ENCODE measurements at regions not wholly inside any gene's neighbourhood (a gene's known extent, or its start where the extent isn't known, plus 50 kb on each side); places are given as distances from the start of the nearest gene placed in this dataset.

GRCh38 chr5:86404256-86404655, 213.5 kb upstream of the COX7C start:
- WGBS, 2 donors, result 56 to 57% methylated on average over 1 of the region's 1 CpG
- no peak overlapping the region for H3K4me3 ChIP-seq (ENCODE audit: low read depth, poor library complexity, severe bottlenecking)

DNA sequence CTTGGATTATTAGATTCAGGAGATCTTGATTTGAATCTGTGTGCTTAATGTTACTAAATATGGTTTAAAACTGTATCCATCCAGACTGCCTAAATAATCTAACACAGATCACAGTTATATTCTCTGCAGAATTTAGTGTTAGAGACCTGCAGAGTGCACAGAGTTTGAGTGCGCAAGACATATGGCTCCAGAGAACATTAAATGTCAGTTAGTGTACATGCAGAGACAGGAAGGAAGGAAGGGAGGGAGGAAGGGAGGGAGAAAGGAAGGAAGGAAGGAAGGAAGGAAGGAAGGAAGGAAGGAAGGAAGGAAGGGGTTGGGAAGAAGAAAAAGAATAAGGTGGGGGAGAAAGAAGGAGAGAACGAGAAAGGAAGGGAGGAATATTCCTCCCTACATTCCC, 210.0 kb upstream of the COX7C start:
- intact Hi-C loops (cut with DNase I; ENCODE audit: low total_unique reads), result no loop called here
- 71 to 88% methylated on average over 2 of the region's 2 CpGs for WGBS, 2 donors
- no peak for DNase-seq (ENCODE audit: low spot score in 2 of 2)

More at GRCh38 chr5:86404256-86404655, 213.5 kb upstream of the COX7C start:
- intact Hi-C loops (cut with DNase I; ENCODE audit: low total_unique reads), result no loop called here
- no peak for DNase-seq (ENCODE audit: low spot score in 2 of 2)
- TF ChIP-seq POLR2A (IDR thresholded peaks at IDR 0.05) (no peak), CTCF (IDR thresholded peaks at IDR 0.05) (no peak)

DNA sequence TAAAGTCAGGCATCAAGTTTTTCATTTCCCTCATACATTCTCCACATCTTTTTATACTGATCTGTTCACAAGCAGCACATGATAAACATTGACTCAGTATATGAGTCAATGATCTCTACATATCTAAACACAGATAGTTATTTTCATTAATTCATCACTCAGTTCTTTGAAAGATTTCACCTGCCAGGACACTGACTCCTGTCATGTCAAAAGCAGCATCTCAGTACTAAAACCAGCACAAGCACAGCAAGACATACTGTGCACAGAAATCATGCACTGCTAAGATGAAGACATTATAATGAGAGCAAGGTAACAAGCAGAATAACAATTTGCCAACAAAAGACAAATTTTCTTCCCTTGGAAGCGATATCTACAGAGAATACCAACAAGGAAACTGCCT, 206.1 kb upstream of the COX7C start:
- 89 to 97% methylated on average over 1 of the region's 1 CpG for WGBS, 2 donors
- intact Hi-C loops (cut with DNase I; ENCODE audit: low total_unique reads), result no loop called here
- TF ChIP-seq CTCF (IDR thresholded peaks at IDR 0.05) (no peak), POLR2A (IDR thresholded peaks at IDR 0.05) (no peak)
- no peak overlapping the region for H3K4me3 ChIP-seq (ENCODE audit: low read depth, poor library complexity, severe bottlenecking)
- no peak for DNase-seq (ENCODE audit: low spot score in 2 of 2)

More for the DNA sequence above, 210.0 kb upstream of the COX7C start:
- TF ChIP-seq CTCF (IDR thresholded peaks at IDR 0.05), result no peak
- TF ChIP-seq POLR2A (IDR thresholded peaks at IDR 0.05), result no peak
- no peak overlapping the region for H3K4me3 ChIP-seq (ENCODE audit: low read depth, poor library complexity, severe bottlenecking)

DNA sequence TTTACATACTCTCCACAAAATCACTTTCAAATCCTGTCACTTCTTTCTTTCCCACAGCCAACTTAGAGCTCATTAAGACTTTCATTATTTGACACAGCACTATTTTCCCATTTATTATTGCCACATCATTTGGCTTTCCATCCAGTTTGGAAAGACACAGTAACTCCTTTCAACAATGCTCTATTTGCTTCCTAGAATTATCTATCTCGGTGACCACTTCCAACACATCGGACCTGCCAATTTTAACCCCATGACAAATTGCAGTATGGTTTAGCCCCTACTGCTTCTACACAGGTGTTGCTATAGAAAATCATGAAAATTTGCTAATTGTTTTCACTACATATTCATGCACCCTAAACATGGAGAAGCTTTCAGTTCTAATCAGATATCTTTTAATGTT, 190.6 kb upstream of the COX7C start:
- intact Hi-C loops (cut with DNase I; ENCODE audit: low total_unique reads), result no loop called here
- WGBS, 2 donors, result 87 to 90% methylated on average over 2 of the region's 2 CpGs
- DNase-seq (ENCODE audit: low spot score in 2 of 2), result no peak
- no peak for TF ChIP-seq CTCF (IDR thresholded peaks at IDR 0.05)
- TF ChIP-seq POLR2A (IDR thresholded peaks at IDR 0.05), result no peak
- H3K4me3 ChIP-seq (ENCODE audit: low read depth, poor library complexity, severe bottlenecking), result no peak overlapping the region

DNA sequence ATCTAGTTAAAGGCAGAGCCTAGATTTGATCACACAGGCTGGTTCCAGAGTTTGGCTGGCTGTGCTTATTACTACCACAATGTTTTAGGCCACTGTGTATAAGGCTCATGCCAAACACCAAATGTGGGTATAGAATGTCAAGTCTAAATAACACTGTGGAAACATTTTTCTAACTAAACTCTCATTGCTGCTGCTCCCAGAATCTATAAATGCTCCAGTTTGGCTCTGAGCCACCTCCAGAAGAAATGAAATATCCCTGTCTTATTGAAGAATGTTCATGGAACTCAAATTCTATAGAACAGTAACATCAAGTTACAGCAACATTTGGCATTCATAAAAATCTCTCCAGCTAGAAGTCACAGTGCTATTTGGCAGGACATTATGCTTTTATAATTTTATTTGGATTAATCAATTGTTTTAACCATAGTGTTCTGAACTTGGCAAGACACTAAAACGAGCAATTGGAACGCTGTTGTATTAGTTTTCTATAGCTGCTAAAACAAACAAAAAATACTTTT, 178.1 kb upstream of the COX7C start:
- intact Hi-C loops (cut with DNase I; ENCODE audit: low total_unique reads), result no loop called here
- no peak overlapping the region for H3K4me3 ChIP-seq (ENCODE audit: low read depth, poor library complexity, severe bottlenecking)
- DNase-seq (ENCODE audit: low spot score in 2 of 2), result no peak
- 63 to 66% methylated on average over 2 of the region's 2 CpGs for WGBS, 2 donors
- TF ChIP-seq POLR2A (IDR thresholded peaks at IDR 0.05), result no peak
- no peak for TF ChIP-seq CTCF (IDR thresholded peaks at IDR 0.05)

DNA sequence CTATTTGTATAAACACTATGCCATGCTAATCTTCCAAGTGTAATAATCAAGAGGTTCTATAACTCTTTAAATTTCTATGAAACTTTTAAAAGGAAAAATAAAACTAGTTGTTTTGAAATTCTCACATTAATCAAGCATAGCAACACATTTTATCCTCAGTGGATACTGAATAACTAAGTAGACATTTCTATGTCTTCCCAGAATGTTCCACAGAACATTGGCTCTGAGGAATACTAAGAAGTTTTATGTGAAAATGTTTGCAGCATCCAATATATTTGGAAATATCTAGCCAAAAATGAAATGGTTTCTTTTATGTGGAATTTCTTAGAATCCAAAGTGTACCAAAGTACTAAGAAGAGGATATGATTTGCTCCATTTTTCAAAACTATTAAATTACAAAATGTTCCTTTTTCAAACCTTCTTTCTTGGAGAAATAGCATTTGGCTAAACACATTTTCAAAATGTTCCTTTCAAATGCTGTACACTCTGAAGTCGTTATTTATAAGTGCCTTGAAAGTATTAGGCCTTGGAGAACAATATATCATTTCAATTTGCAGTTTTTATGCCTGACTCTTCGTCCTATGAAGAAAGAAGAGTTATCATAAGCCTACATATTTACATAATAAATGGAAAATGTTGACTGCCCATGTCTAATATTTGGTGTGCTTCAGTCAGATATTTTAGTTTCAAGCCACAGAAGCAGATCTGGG, 175.6 kb upstream of the COX7C start:
- intact Hi-C loops (cut with DNase I; ENCODE audit: low total_unique reads), result no loop called here
- DNase-seq (ENCODE audit: low spot score in 2 of 2), result no peak
- no peak for TF ChIP-seq POLR2A (IDR thresholded peaks at IDR 0.05)
- TF ChIP-seq CTCF (IDR thresholded peaks at IDR 0.05), result no peak
- 41 to 44% methylated on average over 2 of the region's 2 CpGs for WGBS, 2 donors
- H3K4me3 ChIP-seq (ENCODE audit: low read depth, poor library complexity, severe bottlenecking), result no peak overlapping the region
